H1 (cell line): ENCODE measurements at regions not wholly inside any gene's neighbourhood (a gene's known extent, or its start where the extent isn't known, plus 50 kb on each side); places are given as distances from the start of the nearest gene placed in this dataset.
A peak's percentile ranks its signal among the peaks of the same experiment; 100 is the strongest.

ENCODE experiments used
- CTCF ChIA-PET: fragments of 300-600 bp; sonication (Branson Sonifier 250); formaldehyde crosslinking; loops from one replicate; lab custom pipeline; 2021; ENCODE audit not compliant: partially characterized antibody; lab: Charles Lee
- POLR2A ChIA-PET: fragments of 300-600 bp; sonication (Branson Sonifier 250); formaldehyde crosslinking; loops from one replicate; lab custom pipeline; 2021; ENCODE audit warnings: inconsistent platforms; ENCODE audit not compliant: partially characterized antibody; lab: Charles Lee
- DNase-seq, 2 experiments: peaks; one replicate each; pipeline versions ENCODE4 v3.0.0 to v3.0.0-alpha.2; 2010 to 2022; ENCODE audit warnings: low spot score in 2 of 2, low read depth in 1 of 2, mixed read lengths in 1 of 2
- FAIRE-seq: peaks from 2 replicates; lab custom pipeline; 2011; peaks lifted over from hg19 to GRCh38; lab: Jason Lieb, UNC
- H2AFZ ChIP-seq: 2 replicates; pipeline ENCODE4 v1.8.1; 2012; ENCODE audit warnings: low read length, inconsistent platforms
- H2AK5ac ChIP-seq: 2 replicates; pipeline ENCODE4 v1.6.1; 2013; ENCODE audit warnings: low read depth, low read length
- H2BK120ac ChIP-seq: replicated peaks from 2 replicates; pipeline ENCODE3; 2013; ENCODE audit warnings: low read depth, low read length, inconsistent platforms
- H2BK12ac ChIP-seq: 2 replicates; pipeline ENCODE4 v1.6.1; 2013; ENCODE audit warnings: low read depth, low read length
- H2BK15ac ChIP-seq: 2 replicates; pipeline ENCODE4 v1.6.1; 2013; ENCODE audit warnings: low read length
- H2BK20ac ChIP-seq: 2 replicates; pipeline ENCODE4 v1.6.1; 2013; ENCODE audit warnings: low read length
- H2BK5ac ChIP-seq: 2 replicates; pipeline ENCODE4 v1.6.1; 2013; ENCODE audit warnings: low read depth, low read length
- H3K14ac ChIP-seq: 2 replicates; pipeline ENCODE4 v1.6.1; 2013; ENCODE audit warnings: inconsistent platforms; ENCODE audit not compliant: insufficient read length
- H3K18ac ChIP-seq: 2 replicates; pipeline ENCODE4 v1.6.1; 2013; ENCODE audit warnings: low read length; ENCODE audit errors: extremely low read depth
- H3K23ac ChIP-seq: 2 replicates; pipeline ENCODE4 v1.6.1; 2013; ENCODE audit warnings: inconsistent platforms; ENCODE audit not compliant: insufficient read length
- H3K23me2 ChIP-seq: 2 replicates; pipeline ENCODE4 v1.6.1; 2013; ENCODE audit warnings: low read depth, low read length
- H3K27ac ChIP-seq: 2 replicates; pipeline ENCODE4 v1.6.1; 2011; ENCODE audit warnings: low read depth, low read length, inconsistent platforms
- H3K27me3 ChIP-seq, 4 experiments: replicated peaks in 1 of 4; 1 replicate in 1 of 4; 2 replicates in 3 of 4; pipeline versions ENCODE4 v1.6.1 to v1.8.1; 2011 to 2013; ENCODE audit warnings: low read length in 3 of 4, mild to moderate bottlenecking in 3 of 4, inconsistent platforms in 2 of 4, mixed read lengths in 2 of 4, moderate library complexity in 1 of 4; ENCODE audit not compliant: control insufficient read depth in 3 of 4, insufficient read depth in 3 of 4; ENCODE audit errors: extremely low read depth in 1 of 4
- H3K36me3 ChIP-seq, 4 experiments: 2 replicates each; pipeline versions ENCODE4 v1.6.1 to v1.8.1; 2011 to 2013; ENCODE audit warnings: mild to moderate bottlenecking in 4 of 4, low read length in 3 of 4, moderate library complexity in 2 of 4, control low read depth in 1 of 4, inconsistent platforms in 1 of 4; ENCODE audit not compliant: insufficient read depth in 4 of 4, control insufficient read depth in 2 of 4
- H3K4ac ChIP-seq: replicated peaks from 2 replicates; pipeline ENCODE3; 2013; ENCODE audit warnings: low read length, low read depth, mixed read lengths, inconsistent platforms; ENCODE audit not compliant: insufficient read length
- H3K4me1 ChIP-seq, 4 experiments: replicated peaks in 1 of 4; 1 replicate in 1 of 4; 2 replicates in 3 of 4; pipeline versions ENCODE4 v1.6.1 to v1.8.1; 2011 to 2013; ENCODE audit warnings: low read length in 3 of 4, inconsistent platforms in 2 of 4, mixed read lengths in 1 of 4; ENCODE audit not compliant: insufficient read depth in 4 of 4, control insufficient read depth in 3 of 4
- H3K4me2 ChIP-seq, 2 experiments: 2 replicates each; pipeline versions ENCODE4 v1.6.1 to v1.8.1; 2011 to 2013; ENCODE audit warnings: low read depth in 2 of 2, low read length in 2 of 2, control low read depth in 1 of 2, inconsistent platforms in 1 of 2, mild to moderate bottlenecking in 1 of 2; ENCODE audit not compliant: insufficient read depth in 1 of 2
- H3K4me3 ChIP-seq, 4 experiments: fragments of 200-600, 300-600 bp in 1 of 4; sonication (generic), shearing (Covaris generic), sonication (Bioruptor Twin) in 1 of 4; 2 replicates each; pipeline versions ENCODE4 v1.5.1 to v1.8.1; 2011 to 2016; ENCODE audit warnings: low read length in 4 of 4, low read depth in 3 of 4, control low read depth in 2 of 4, inconsistent platforms in 2 of 4, mild to moderate bottlenecking in 2 of 4, mixed read lengths in 1 of 4, moderate library complexity in 1 of 4; ENCODE audit not compliant: insufficient read depth in 2 of 4; ENCODE audit errors: extremely low read depth in 1 of 4
- H3K56ac ChIP-seq: replicated peaks from 2 replicates; pipeline ENCODE3; 2013; ENCODE audit warnings: low read depth, mild to moderate bottlenecking, mixed read lengths, low read length, inconsistent platforms; ENCODE audit not compliant: insufficient read length
- H3K79me1 ChIP-seq: 2 replicates; pipeline ENCODE4 v1.6.1; 2013; ENCODE audit warnings: low read depth, low read length, control low read depth
- H3K79me2 ChIP-seq, 2 experiments: 2 replicates each; pipeline versions ENCODE4 v1.6.1 to v1.8.1; 2012 to 2013; ENCODE audit warnings: low read length in 2 of 2, mild to moderate bottlenecking in 2 of 2, inconsistent platforms in 1 of 2; ENCODE audit not compliant: insufficient read depth in 2 of 2, control insufficient read depth in 1 of 2
- H3K9ac ChIP-seq, 4 experiments: replicated peaks in 1 of 4; 1 replicate in 1 of 4; 2 replicates in 3 of 4; pipeline versions ENCODE4 v1.6.1 to v1.8.1; 2011 to 2013; ENCODE audit warnings: low read depth in 3 of 4, low read length in 3 of 4, control low read depth in 2 of 4, mild to moderate bottlenecking in 2 of 4, moderate library complexity in 2 of 4, inconsistent platforms in 1 of 4; ENCODE audit errors: extremely low read depth in 1 of 4
- H3K9me3 ChIP-seq, 2 experiments: 2 replicates each; pipeline versions ENCODE4 v1.6.1 to v1.8.1; 2012 to 2013; ENCODE audit warnings: mild to moderate bottlenecking in 2 of 2, moderate library complexity in 2 of 2, control low read depth in 1 of 2, inconsistent platforms in 1 of 2, low read depth in 1 of 2, low read length in 1 of 2, mixed read lengths in 1 of 2; ENCODE audit not compliant: insufficient read depth in 2 of 2
- H4K20me1 ChIP-seq, 2 experiments: replicated peaks in 1 of 2; 2 replicates each; pipeline versions ENCODE3 to v1.8.1; 2011 to 2013; ENCODE audit warnings: inconsistent platforms in 2 of 2, low read length in 2 of 2, mild to moderate bottlenecking in 1 of 2; ENCODE audit not compliant: insufficient read depth in 2 of 2, control insufficient read depth in 1 of 2
- H4K5ac ChIP-seq: 2 replicates; pipeline ENCODE4 v1.6.1; 2013; ENCODE audit warnings: low read length, low read depth, mixed read lengths, inconsistent platforms; ENCODE audit not compliant: insufficient read length
- H4K8ac ChIP-seq: 2 replicates; pipeline ENCODE4 v1.8.0; 2013; ENCODE audit warnings: mild to moderate bottlenecking, moderate library complexity, low read length, inconsistent platforms; ENCODE audit not compliant: insufficient read depth; ENCODE audit errors: extremely low read depth
- H4K91ac ChIP-seq: replicated peaks from 2 replicates; pipeline ENCODE3; 2013; ENCODE audit warnings: low read length, mixed read lengths, inconsistent platforms; ENCODE audit not compliant: insufficient read length
- CBX8 ChIP-seq: fragments of 300-800, 300-1000 bp; sonication (generic); IDR thresholded peaks from 2 replicates; pipeline ENCODE4 v1.7.1; 2016; ENCODE audit warnings: low read depth, low read length, borderline replicate concordance
- CHD1 ChIP-seq: IDR thresholded peaks from 2 replicates; pipeline ENCODE4 v1.6.1; 2012; ENCODE audit warnings: low read depth, low read length, improper control_type of control experiment
- KDM4A ChIP-seq: IDR thresholded peaks from one replicate; pipeline ENCODE4 v1.7.1; 2012; ENCODE audit warnings: low read depth, mild to moderate bottlenecking, moderate library complexity, low read length, inconsistent platforms; ENCODE audit not compliant: severe bottlenecking
- WGBS, 2 experiments: shearing (Covaris generic) in 1 of 2; methylation state at CpG; one replicate each; pipeline versions ENCODE4 v1.1.6 to v1.1.7; 2013 to 2015; ENCODE audit warnings: low lambda C conversion rate in 2 of 2, mixed read lengths in 2 of 2, inconsistent platforms in 1 of 2, low coverage in 1 of 2, missing lambda C conversion rate in 1 of 2; ENCODE audit not compliant: insufficient replicate concordance in 2 of 2, insufficient coverage in 1 of 2, insufficient read length in 1 of 2; ENCODE audit errors: extremely low coverage in 1 of 2, missing lambda C conversion rate in 1 of 2; 5-methylcytosine and 5-hydroxymethylcytosine counted together

GRCh38 chr9:87799503-87799902 is 73.6 kb downstream of the CTSL start:
- H3K4ac ChIP-seq: no peak overlapping the region
- no peak overlapping the region for H2BK12ac ChIP-seq
- H3K79me1 ChIP-seq: no peaks in the 10 kb centered on the region
- no peaks in the 10 kb centered on the region for H4K20me1 ChIP-seq
- ChIA-PET POLR2A (no interaction called here), CTCF (interaction anchor here (0.9 to 2.1 kb wide), 8 partner anchors 9 to 152 kb away, joined by 3 to 9 read pairs (median 3); no protein-coding TSS in a partner anchor)
- DNase-seq (no peak), FAIRE-seq (no peak)
- no peaks in the 10 kb centered on the region for H3K4me1 ChIP-seq
- H2BK120ac ChIP-seq: no peak overlapping the region
- WGBS, 2 experiments: 93% methylated on average over 5 of the region's 5 CpGs; no CpG with 5 or more reads in 1 of the 2 experiments
- no peaks in the 10 kb centered on the region for H3K79me2 ChIP-seq
- H3K23ac ChIP-seq: no peak overlapping the region
- H3K9me3 ChIP-seq: no peaks in the 10 kb centered on the region
- H2BK20ac ChIP-seq: no peak overlapping the region
- H3K18ac ChIP-seq: no peak overlapping the region
- H2AFZ ChIP-seq: no peak overlapping the region
- no peak overlapping the region for H4K5ac ChIP-seq
- H3K23me2 ChIP-seq: no peaks in the 10 kb centered on the region
- H3K4me3 ChIP-seq: no peak overlapping the region
- H4K8ac ChIP-seq: peak overlapping the region; percentile 88; the same call in 1 of the 2 replicates
- TF ChIP-seq KDM4A (no peak), CHD1 (no peak), CBX8 (no peak)
- H4K91ac ChIP-seq: no peak overlapping the region
- no peak overlapping the region for H2BK5ac ChIP-seq
- H3K56ac ChIP-seq: no peak overlapping the region
- H2AK5ac ChIP-seq: no peak overlapping the region
- H2BK15ac ChIP-seq: no peak overlapping the region
- H3K4me2 ChIP-seq: no peak overlapping the region
- H3K27me3 ChIP-seq: no peaks in the 10 kb centered on the region
- H3K36me3 ChIP-seq: no peaks in the 10 kb centered on the region
- H3K27ac ChIP-seq: no peak overlapping the region
- no peak overlapping the region for H3K14ac ChIP-seq
- H3K9ac ChIP-seq: no peak overlapping the region
